Ectodermal cell (in vitro differentiated cells): ENCODE measurements at regions not wholly inside any gene's neighbourhood (a gene's known extent, or its start where the extent isn't known, plus 50 kb on each side); places are given as distances from the start of the nearest gene placed in this dataset.

Experiments
- H3K27ac ChIP-seq: 2 replicates; pipeline ENCODE4 v1.7.0; 2013; ENCODE audit warnings: mild to moderate bottlenecking, low read depth, low read length; ENCODE audit not compliant: insufficient read depth, poor library complexity, severe bottlenecking
- H3K27me3 ChIP-seq: 2 replicates; pipeline ENCODE4 v1.7.0; 2013; ENCODE audit warnings: mild to moderate bottlenecking, low read length; ENCODE audit not compliant: insufficient read depth, control insufficient read depth, poor library complexity, severe bottlenecking
- H3K36me3 ChIP-seq: one replicate; pipeline ENCODE4 v1.7.0; 2013; ENCODE audit warnings: low read length; ENCODE audit not compliant: control insufficient read depth, insufficient read depth
- H3K4me1 ChIP-seq: one replicate; pipeline ENCODE4 v1.7.0; 2013; ENCODE audit warnings: low read length; ENCODE audit not compliant: control insufficient read depth, insufficient read depth
- H3K4me3 ChIP-seq: 2 replicates; pipeline ENCODE4 v1.7.0; 2013; ENCODE audit warnings: low read depth, low read length, control low read depth; ENCODE audit not compliant: insufficient read depth
- H3K9me3 ChIP-seq: 2 replicates; pipeline ENCODE4 v1.7.0; 2013; ENCODE audit warnings: mild to moderate bottlenecking, low read length, moderate library complexity; ENCODE audit not compliant: control insufficient read depth
- WGBS, 2 experiments: methylation state at CpG; one replicate each; pipeline ENCODE4 v1.1.7; 2013; ENCODE audit warnings: missing lambda C conversion rate in 2 of 2; 5-methylcytosine and 5-hydroxymethylcytosine counted together

GRCh38 chr3:86595696-86596095 is 395.3 kb downstream of the VGLL3 start:
- Histone ChIP-seq H3K4me3 (no peak overlapping the region), H3K36me3 (no peaks in the 10 kb centered on the region), H3K4me1 (no peaks in the 10 kb centered on the region), H3K27me3 (no peaks in the 10 kb centered on the region), H3K27ac (no peak overlapping the region), H3K9me3 (no peaks in the 10 kb centered on the region)
- WGBS, 2 experiments = 97 to 98% methylated on average over 3 of the region's 3 CpGs

GRCh38 chr3:86594838-86595237 is 396.1 kb downstream of the VGLL3 start:
- no peaks in the 10 kb centered on the region for H3K36me3 ChIP-seq
- H3K4me1 ChIP-seq = no peaks in the 10 kb centered on the region
- H3K27me3 ChIP-seq = no peaks in the 10 kb centered on the region
- no peaks in the 10 kb centered on the region for H3K9me3 ChIP-seq
- WGBS, 2 experiments = 73 to 83% methylated on average over 1 of the region's 1 CpG
- H3K27ac ChIP-seq = no peak overlapping the region
- H3K4me3 ChIP-seq = no peak overlapping the region

GRCh38 chr3:86578071-86578470 is 412.9 kb downstream of the VGLL3 start:
- Histone ChIP-seq H3K27me3 (no peaks in the 10 kb centered on the region), H3K27ac (no peak overlapping the region), H3K36me3 (no peaks in the 10 kb centered on the region), H3K4me1 (no peaks in the 10 kb centered on the region), H3K4me3 (no peak overlapping the region), H3K9me3 (no peaks in the 10 kb centered on the region)
- WGBS, 2 experiments = 93% methylated on average over 2 of the region's 2 CpGs

- no peak overlapping the region for H3K4me3 ChIP-seq
- WGBS, 2 experiments = no CpG with 5 or more reads among the region's 2 CpGs
- H3K9me3 ChIP-seq = no peaks in the 10 kb centered on the region
- no peaks in the 10 kb centered on the region for H3K4me1 ChIP-seq
- no peaks in the 10 kb centered on the region for H3K27me3 ChIP-seq
- no peaks in the 10 kb centered on the region for H3K36me3 ChIP-seq
- H3K27ac ChIP-seq = no peak overlapping the region
Measured at GRCh38 chr3:86563400-86563970, 427.5 kb downstream of the VGLL3 start.

GRCh38 chr3:86562090-86562489 is 428.9 kb downstream of the VGLL3 start:
- Histone ChIP-seq H3K27me3 (no peaks in the 10 kb centered on the region), H3K9me3 (no peaks in the 10 kb centered on the region), H3K36me3 (no peaks in the 10 kb centered on the region), H3K4me1 (no peaks in the 10 kb centered on the region), H3K4me3 (no peak overlapping the region), H3K27ac (no peak overlapping the region)
- WGBS, 2 experiments = 22 to 29% methylated on average over 1 of the region's 1 CpG

GRCh38 chr3:86561215-86561614 is 429.7 kb downstream of the VGLL3 start:
- H3K27ac ChIP-seq = no peak overlapping the region
- H3K27me3 ChIP-seq = no peaks in the 10 kb centered on the region
- WGBS, 2 experiments = 87 to 97% methylated on average over 4 to 5 of the region's 5 CpGs
- no peaks in the 10 kb centered on the region for H3K9me3 ChIP-seq
- H3K4me3 ChIP-seq = no peak overlapping the region
- no peaks in the 10 kb centered on the region for H3K4me1 ChIP-seq
- H3K36me3 ChIP-seq = no peaks in the 10 kb centered on the region

- no peaks in the 10 kb centered on the region for H3K4me1 ChIP-seq
Measured at GRCh38 chr3:86554383-86554782, 436.6 kb downstream of the VGLL3 start.

GRCh38 chr3:86547692-86548091 is 443.3 kb downstream of the VGLL3 start:
- Histone ChIP-seq H3K27ac (no peak overlapping the region), H3K4me3 (no peak overlapping the region), H3K4me1 (no peaks in the 10 kb centered on the region), H3K9me3 (no peaks in the 10 kb centered on the region), H3K36me3 (no peaks in the 10 kb centered on the region), H3K27me3 (no peaks in the 10 kb centered on the region)
- 17 to 32% methylated on average over 1 to 2 of the region's 2 CpGs for WGBS, 2 experiments

More at GRCh38 chr3:86554383-86554782, 436.6 kb downstream of the VGLL3 start:
- H3K27me3 ChIP-seq = no peaks in the 10 kb centered on the region
- H3K4me3 ChIP-seq = no peak overlapping the region
- 84 to 86% methylated on average over 5 of the region's 5 CpGs for WGBS, 2 experiments
- no peak overlapping the region for H3K27ac ChIP-seq
- H3K9me3 ChIP-seq = no peaks in the 10 kb centered on the region
- H3K36me3 ChIP-seq = no peaks in the 10 kb centered on the region

GRCh38 chr3:86537171-86537570 is 453.8 kb downstream of the VGLL3 start:
- Histone ChIP-seq H3K27me3 (no peaks in the 10 kb centered on the region), H3K4me3 (no peak overlapping the region), H3K9me3 (no peaks in the 10 kb centered on the region), H3K4me1 (no peaks in the 10 kb centered on the region), H3K36me3 (no peaks in the 10 kb centered on the region), H3K27ac (no peak overlapping the region)
- 63 to 76% methylated on average over 4 to 5 of the region's 5 CpGs for WGBS, 2 experiments

- Histone ChIP-seq H3K4me3 (no peak overlapping the region), H3K27me3 (no peaks in the 10 kb centered on the region), H3K36me3 (no peaks in the 10 kb centered on the region), H3K9me3 (no peaks in the 10 kb centered on the region), H3K27ac (no peak overlapping the region), H3K4me1 (no peaks in the 10 kb centered on the region)
- WGBS, 2 experiments = no CpG with 5 or more reads among the region's 1 CpG
Measured at GRCh38 chr3:86519819-86520218, 471.1 kb downstream of the VGLL3 start.

GRCh38 chr3:86481636-86482035 is 509.3 kb downstream of the VGLL3 start:
- 93 to 97% methylated on average over 1 of the region's 1 CpG for WGBS, 2 experiments
- no peak overlapping the region for H3K27ac ChIP-seq

More at GRCh38 chr3:86481636-86482035, 509.3 kb downstream of the VGLL3 start:
- Histone ChIP-seq H3K27me3 (no peaks in the 10 kb centered on the region), H3K9me3 (no peaks in the 10 kb centered on the region), H3K4me3 (no peak overlapping the region), H3K4me1 (no peaks in the 10 kb centered on the region), H3K36me3 (no peaks in the 10 kb centered on the region)
